Pancreas (tissue), 10 donors: ENCODE measurements at regions not wholly inside any gene's neighbourhood (a gene's known extent, or its start where the extent isn't known, plus 50 kb on each side); places are given as distances from the start of the nearest gene placed in this dataset.

Source experiments
- ATAC-seq, 4 donors: fragments of 200-7000 bp; cut with Tn5 transposase; one replicate each; pipeline versions ENCODE4 v1.8.0 to v1.9.1; 2020; ENCODE audit warnings: mild to moderate bottlenecking in 4 of 4, moderate library complexity in 4 of 4
- DNase-seq, 6 donors: peaks; one replicate each; pipeline ENCODE4 v3.0.0-alpha.2; 2020
- FAIRE-seq: peaks from 2 replicates; lab custom pipeline; 2012; peaks lifted over from hg19 to GRCh38; lab: Jason Lieb, UNC
- H3K27ac ChIP-seq, 4 donors: fragments of 200-600 bp; sonication (generic); 1 replicate in 3 of 4; 2 replicates in 1 of 4; pipeline versions ENCODE4 v1.5.0 to v1.8.0; 2020
- H3K27me3 ChIP-seq, 4 donors: fragments of 200-600 bp; one replicate each; pipeline ENCODE4 v1.8.0; 2021
- H3K36me3 ChIP-seq, 3 donors: fragments of 200-600 bp; sonication (generic) in 1 of 3; one replicate each; pipeline versions ENCODE4 v1.5.0 to v1.8.0; 2020 to 2021
- H3K4me1 ChIP-seq, 3 donors: fragments of 200-600 bp; one replicate each; pipeline ENCODE4 v1.8.0; 2021
- H3K4me3 ChIP-seq, 4 donors: fragments of 200-600 bp; sonication (generic) in 2 of 4; one replicate each; pipeline versions ENCODE4 v1.5.0 to v1.8.0; 2020 to 2021
- H3K9me3 ChIP-seq, 4 donors: fragments of 200-600 bp; one replicate each; pipeline ENCODE4 v1.8.0; 2021
- CTCF ChIP-seq, 4 donors: fragments of 200-600 bp; sonication (generic) in 3 of 4; IDR thresholded peaks; one replicate each; pipeline versions ENCODE4 v1.5.0 to v1.8.0; 2021; ENCODE audit warnings: antibody characterized with exemption in 4 of 4
- WGBS, 2 donors: extraction: QIAGEN DNeasy Blood & Tissue Kit; methylation state at CpG; one replicate each; pipeline ENCODE4 v1.1.7; 2013; 5-methylcytosine and 5-hydroxymethylcytosine counted together
- intact Hi-C, 3 donors: fragments of 100-400 bp; cut with DNase I; formaldehyde crosslinking; loops; one replicate each; pipeline versions ENCODE4 v1.11.1 to v1.14.2; 2022
- donor health status: healthy with polysubstance abuse.
- donor health status: DM: no; HTN: no; CAD: no; lungs with moderate emphysema.
- donor health status: DM: no; HTN: no; CAD: no.
- donor health status: control.
- donor health status: control.
- donor health status: Bipolar disorder and iron deficiency.
- donor health status: DM: yes; HTN: yes; CAD: no.
- donor health status: DM: no; HTN: no; CAD: no.
- donor health status: DM: no; HTN: no; CAD: no.
- donor health status: DM: yes; HTN: yes; CAD: no.

GRCh38 chrX:6456196-6456595 is 78.7 kb downstream of the VCX3A start:
- ATAC-seq (no peak), DNase-seq (no peak), FAIRE-seq (no peak)
- Histone ChIP-seq H3K27ac (no peak overlapping the region), H3K9me3 (no peaks in the 10 kb centered on the region), H3K36me3 (no peaks in the 10 kb centered on the region), H3K4me3 (no peak overlapping the region), H3K27me3 (no peaks in the 10 kb centered on the region), H3K4me1 (no peaks in the 10 kb centered on the region)
- intact Hi-C loops, result no loop called here
- no peak for TF ChIP-seq CTCF (IDR thresholded peaks at IDR 0.05)
- 83 to 89% methylated on average over 6 of the region's 6 CpGs for WGBS, 2 donors

- 44 to 52% methylated on average over 2 of the region's 2 CpGs for WGBS, 2 donors
Observed at GRCh38 chrX:6449946-6450345, 85.0 kb downstream of the VCX3A start.

GRCh38 chrX:6448003-6448402 is 86.9 kb downstream of the VCX3A start:
- FAIRE-seq (no peak), ATAC-seq (peak; percentile 40 to 75 (median 56)), DNase-seq (peak in 4 of 6 donors; percentile 1 to 38 (median 28))
- H3K4me3 ChIP-seq, result no peak overlapping the region
- peak overlapping the region in 1 of 4 donors; percentile 41 for H3K27ac ChIP-seq
- no peak for TF ChIP-seq CTCF (IDR thresholded peaks at IDR 0.05)
- intact Hi-C loops, result no loop called here
- H3K9me3 ChIP-seq, result no peaks in the 10 kb centered on the region
- H3K36me3 ChIP-seq, result no peaks in the 10 kb centered on the region
- H3K4me1 ChIP-seq, result peaks cover 0 to 8% (median 4%) of the 10 kb centered on the region in 3 donors
- H3K27me3 ChIP-seq, result no peaks in the 10 kb centered on the region
- 0% methylated on average over 1 of the region's 1 CpG for WGBS, 2 donors

More at GRCh38 chrX:6449946-6450345, 85.0 kb downstream of the VCX3A start:
- DNase-seq, result no peak
- H3K27me3 ChIP-seq, result no peaks in the 10 kb centered on the region
- TF ChIP-seq CTCF (IDR thresholded peaks at IDR 0.05), result no peak
- H3K4me3 ChIP-seq, result no peak overlapping the region
- no peak for ATAC-seq
- H3K4me1 ChIP-seq, result peaks cover 0 to 8% (median 4%) of the 10 kb centered on the region in 3 donors
- peak; percentile 66 for FAIRE-seq
- no peak overlapping the region for H3K27ac ChIP-seq
- H3K36me3 ChIP-seq, result no peaks in the 10 kb centered on the region
- intact Hi-C loops, result no loop called here
- no peaks in the 10 kb centered on the region for H3K9me3 ChIP-seq

- Histone ChIP-seq H3K9me3 (no peaks in the 10 kb centered on the region), H3K4me1 (peaks cover 0 to 8% (median 4%) of the 10 kb centered on the region in 3 donors), H3K27ac (no peak overlapping the region), H3K4me3 (no peak overlapping the region), H3K27me3 (no peaks in the 10 kb centered on the region), H3K36me3 (no peaks in the 10 kb centered on the region)
- intact Hi-C loops, result no loop called here
- FAIRE-seq (no peak), DNase-seq (no peak), ATAC-seq (peak in 3 of 4 donors; percentile 16 to 47 (median 25))
- WGBS, 2 donors, result 21% methylated on average over 4 of the region's 4 CpGs
- TF ChIP-seq CTCF (IDR thresholded peaks at IDR 0.05), result no peak
Observed at GRCh38 chrX:6446582-6446981, 88.3 kb downstream of the VCX3A start.

GRCh38 chrX:6440648-6441047 is 94.3 kb downstream of the VCX3A start:
- no peak overlapping the region for H3K27ac ChIP-seq
- intact Hi-C loops, result no loop called here
- 24 to 26% methylated on average over 3 of the region's 3 CpGs for WGBS, 2 donors
- H3K4me3 ChIP-seq, result no peak overlapping the region
- FAIRE-seq (peak; percentile 61), DNase-seq (no peak), ATAC-seq (peak; percentile 64 to 81 (median 73))
- no peaks in the 10 kb centered on the region for H3K9me3 ChIP-seq
- no peaks in the 10 kb centered on the region for H3K27me3 ChIP-seq
- H3K4me1 ChIP-seq, result no peaks in the 10 kb centered on the region
- TF ChIP-seq CTCF (IDR thresholded peaks at IDR 0.05), result no peak
- H3K36me3 ChIP-seq, result no peaks in the 10 kb centered on the region
